Endothelial cell of umbilical vein (primary cell): ENCODE measurements at regions not wholly inside any gene's neighbourhood (a gene's known extent, or its start where the extent isn't known, plus 50 kb on each side); places are given as distances from the start of the nearest gene placed in this dataset.

Experiments used
- BruUV-seq: library from RNA; stranded (reverse); fragments of 400-500 nt; replicated peaks from 2 replicates; lab custom pipeline; 2021; lab: Mats Ljungman, UMichigan
- CTCF ChIA-PET: fragments of 300-600, 350-600 bp; sonication (Branson Sonifier 250); formaldehyde crosslinking; loops from one replicate; lab custom pipeline; 2021; ENCODE audit warnings: antibody characterized with exemption, inconsistent platforms; lab: Charles Lee
- POLR2A ChIA-PET: fragments of 300-600, 350-600 bp; sonication (Branson Sonifier 250); formaldehyde crosslinking; loops from one replicate; lab custom pipeline; 2021; ENCODE audit warnings: antibody characterized with exemption, inconsistent platforms; lab: Charles Lee
- DNase-seq: peaks from one replicate; pipeline ENCODE4 v3.0.0-alpha.2; 2011; ENCODE audit warnings: low read depth, low spot score
- FAIRE-seq: peaks from 2 replicates; lab custom pipeline; 2011; peaks lifted over from hg19 to GRCh38; lab: Jason Lieb, UNC
- H2AFZ ChIP-seq: 2 replicates; pipeline ENCODE4 v1.6.0; 2012; ENCODE audit warnings: low read depth, low read length, control low read depth, inconsistent platforms
- H3K27ac ChIP-seq: 2 replicates; pipeline ENCODE4 v1.5.1; 2011; ENCODE audit warnings: low read depth, mild to moderate bottlenecking, control low read depth, low read length, moderate library complexity; ENCODE audit not compliant: insufficient read depth
- H3K27me3 ChIP-seq, 2 experiments: 2 replicates each; pipeline versions ENCODE4 v1.6.0 to v1.6.1; 2011; ENCODE audit warnings: low read length in 2 of 2, mixed read lengths in 1 of 2; ENCODE audit not compliant: control insufficient read depth in 2 of 2, insufficient read depth in 2 of 2
- H3K36me3 ChIP-seq, 2 experiments: 2 replicates in 1 of 2; 3 replicates in 1 of 2; pipeline ENCODE4 v1.5.1; 2011; ENCODE audit warnings: low read length in 2 of 2, mild to moderate bottlenecking in 1 of 2, moderate library complexity in 1 of 2; ENCODE audit not compliant: control insufficient read depth in 2 of 2, insufficient read depth in 2 of 2; ENCODE audit errors: extremely low read depth in 1 of 2
- H3K4me1 ChIP-seq: 3 replicates; pipeline ENCODE4 v1.5.1; 2011; ENCODE audit warnings: mild to moderate bottlenecking, low read length; ENCODE audit not compliant: control insufficient read depth, insufficient read depth; ENCODE audit errors: extremely low read depth
- H3K4me2 ChIP-seq: 2 replicates; pipeline ENCODE4 v1.6.1; 2011; ENCODE audit warnings: low read length, control low read depth, mixed read lengths; ENCODE audit not compliant: insufficient read depth
- H3K4me3 ChIP-seq, 3 experiments: fragments of 200-600 bp in 1 of 3; sonication (generic), shearing (Covaris generic) in 1 of 3; replicated peaks in 1 of 3; 2 replicates each; pipeline ENCODE4 v1.5.1; 2011 to 2016; ENCODE audit warnings: control low read depth in 3 of 3, low read length in 3 of 3, mild to moderate bottlenecking in 2 of 3, inconsistent platforms in 1 of 3, low read depth in 1 of 3, moderate library complexity in 1 of 3; ENCODE audit not compliant: insufficient read depth in 1 of 3
- H3K79me2 ChIP-seq: 2 replicates; pipeline ENCODE4 v1.6.0; 2012; ENCODE audit warnings: low read length, inconsistent platforms; ENCODE audit not compliant: control insufficient read depth, insufficient read depth
- H3K9ac ChIP-seq: replicated peaks from 2 replicates; pipeline ENCODE3; 2011; ENCODE audit warnings: low read length, control low read depth; ENCODE audit not compliant: insufficient read depth; ENCODE audit errors: extremely low read depth
- H3K9me1 ChIP-seq: replicated peaks from 3 replicates; pipeline ENCODE4 v1.6.0; 2011; ENCODE audit warnings: mild to moderate bottlenecking, low read length; ENCODE audit not compliant: control insufficient read depth, insufficient read depth; ENCODE audit errors: extremely low read depth
- H3K9me3 ChIP-seq: replicated peaks from 2 replicates; pipeline ENCODE4 v1.5.1; 2012; ENCODE audit warnings: low read length, inconsistent platforms; ENCODE audit not compliant: control insufficient read depth, insufficient read depth
- H4K20me1 ChIP-seq: replicated peaks from 2 replicates; pipeline ENCODE3; 2011; ENCODE audit warnings: mild to moderate bottlenecking, low read length; ENCODE audit not compliant: control insufficient read depth, insufficient read depth; ENCODE audit errors: extremely low read depth
- EZH2 ChIP-seq: IDR thresholded peaks from 2 replicates; pipeline ENCODE4 v1.6.1; 2012; ENCODE audit warnings: borderline replicate concordance, low read depth, mild to moderate bottlenecking, moderate library complexity, low read length, inconsistent platforms; ENCODE audit not compliant: severe bottlenecking
- FOS ChIP-seq: IDR thresholded peaks from 2 replicates; pipeline ENCODE4 v1.6.1; 2011; ENCODE audit warnings: mild to moderate bottlenecking, low read length, moderate library complexity, borderline replicate concordance; ENCODE audit not compliant: insufficient read depth
- GATA2 ChIP-seq: IDR thresholded peaks from 2 replicates; pipeline ENCODE4 v1.7.0; 2011; ENCODE audit warnings: low read depth, mild to moderate bottlenecking, moderate library complexity, mixed read lengths, low read length; ENCODE audit not compliant: insufficient read length, insufficient read depth
- JUN ChIP-seq: IDR thresholded peaks from 2 replicates; pipeline ENCODE4 v1.6.1; 2011; ENCODE audit warnings: borderline replicate concordance, low read depth; ENCODE audit not compliant: insufficient read length, insufficient read depth
- MAX ChIP-seq: IDR thresholded peaks from 2 replicates; pipeline ENCODE4 v1.6.1; 2011; ENCODE audit not compliant: insufficient read depth, insufficient read length
- MYC ChIP-seq: IDR thresholded peaks from one replicate; pipeline ENCODE4 v1.6.1; 2011; ENCODE audit warnings: mild to moderate bottlenecking, low read depth, low read length
- POLR2A ChIP-seq: IDR thresholded peaks from 2 replicates; pipeline ENCODE4 v1.6.1; 2012; ENCODE audit warnings: low read depth, mild to moderate bottlenecking, control low read depth, low read length
- POLR2AphosphoS5 ChIP-seq: IDR thresholded peaks from 2 replicates; pipeline ENCODE4 v1.6.1; 2012; ENCODE audit warnings: low read depth, mild to moderate bottlenecking, control low read depth, low read length, moderate library complexity; ENCODE audit not compliant: insufficient read depth
- dilution Hi-C: fragments of 300-500 bp; cut with MboI; formaldehyde crosslinking; loops from one replicate; pipeline ENCODE4 v1.15.0; 2019; ENCODE audit warnings: low sequenced_read_pairs; ENCODE audit not compliant: extremely low pct_ligation_motif_present
- intact Hi-C: fragments of 100-400 bp; cut with micrococcal nuclease; formaldehyde crosslinking; loops from one replicate; pipeline ENCODE4 v1.10.0; 2022
- TF ChIP-seq, protein P1 (sequence below), 2 donors: IDR thresholded peaks; 1 replicate in 1 of 2; 2 replicates in 1 of 2; pipeline ENCODE4 v1.5.1; 2011; ENCODE audit warnings: low read length in 2 of 2, mild to moderate bottlenecking in 2 of 2, moderate library complexity in 2 of 2, control low read depth in 1 of 2, inconsistent platforms in 1 of 2, low read depth in 1 of 2; ENCODE audit not compliant: insufficient read depth in 1 of 2; ENCODE audit errors: extremely low read depth in 1 of 2

DNA sequence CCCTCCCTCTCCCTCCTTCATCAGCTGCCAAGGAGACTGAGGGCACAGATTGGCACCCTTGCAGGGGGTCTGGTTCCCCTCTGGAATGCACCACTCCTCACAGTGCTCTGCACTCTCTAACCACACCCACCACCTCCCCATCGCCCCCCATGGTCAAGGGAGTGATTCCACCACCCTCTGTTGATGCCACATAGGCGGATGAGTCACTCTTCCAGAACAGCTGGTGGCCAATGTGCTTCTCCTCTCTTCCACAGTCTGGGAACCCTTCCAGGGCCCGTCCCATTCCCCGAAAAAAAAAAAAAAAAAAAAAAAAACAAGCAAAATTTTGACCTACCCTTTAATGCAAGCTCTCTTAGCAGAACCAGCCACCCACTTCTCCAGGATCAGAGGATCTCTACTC is 341.3 kb upstream of the KLF3 start:
- TF ChIP-seq POLR2A (no peak), MAX (no peak), MYC (no peak), EZH2 (no peak), POLR2AphosphoS5 (no peak), JUN (no peak), GATA2 (no peak), FOS (no peak)
- TF ChIP-seq, protein P1, sequence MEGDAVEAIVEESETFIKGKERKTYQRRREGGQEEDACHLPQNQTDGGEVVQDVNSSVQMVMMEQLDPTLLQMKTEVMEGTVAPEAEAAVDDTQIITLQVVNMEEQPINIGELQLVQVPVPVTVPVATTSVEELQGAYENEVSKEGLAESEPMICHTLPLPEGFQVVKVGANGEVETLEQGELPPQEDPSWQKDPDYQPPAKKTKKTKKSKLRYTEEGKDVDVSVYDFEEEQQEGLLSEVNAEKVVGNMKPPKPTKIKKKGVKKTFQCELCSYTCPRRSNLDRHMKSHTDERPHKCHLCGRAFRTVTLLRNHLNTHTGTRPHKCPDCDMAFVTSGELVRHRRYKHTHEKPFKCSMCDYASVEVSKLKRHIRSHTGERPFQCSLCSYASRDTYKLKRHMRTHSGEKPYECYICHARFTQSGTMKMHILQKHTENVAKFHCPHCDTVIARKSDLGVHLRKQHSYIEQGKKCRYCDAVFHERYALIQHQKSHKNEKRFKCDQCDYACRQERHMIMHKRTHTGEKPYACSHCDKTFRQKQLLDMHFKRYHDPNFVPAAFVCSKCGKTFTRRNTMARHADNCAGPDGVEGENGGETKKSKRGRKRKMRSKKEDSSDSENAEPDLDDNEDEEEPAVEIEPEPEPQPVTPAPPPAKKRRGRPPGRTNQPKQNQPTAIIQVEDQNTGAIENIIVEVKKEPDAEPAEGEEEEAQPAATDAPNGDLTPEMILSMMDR (IDR thresholded peaks at IDR 0.05; ENCODE audit: extremely low read depth in 1 of 2, insufficient read depth in 1 of 2, low read depth in 1 of 2, low read length in 2 of 2) = no peak
- CTCF ChIA-PET = no interaction called here
- Histone ChIP-seq H3K9ac (no peak overlapping the region), H2AFZ (no peak overlapping the region), H3K9me1 (no peaks in the 10 kb centered on the region), H3K79me2 (no peaks in the 10 kb centered on the region), H3K4me1 (peaks cover 16% of the 10 kb centered on the region), H4K20me1 (no peaks in the 10 kb centered on the region), H3K36me3 (no peaks in the 10 kb centered on the region), H3K4me3 (no peak overlapping the region), H3K9me3 (no peaks in the 10 kb centered on the region), H3K27me3 (no peaks in the 10 kb centered on the region), H3K4me2 (no peak overlapping the region), H3K27ac (no peak overlapping the region)
- POLR2A ChIA-PET = no interaction called here
- no peak for DNase-seq
- BruUV-seq = no TSS peak
- FAIRE-seq = no peak
- dilution Hi-C loops = no loop called here
- intact Hi-C loops = no loop called here
